ENCODE measurements at regions not wholly inside any gene's neighbourhood (a gene's known extent, or its start where the extent isn't known, plus 50 kb on each side); places are given as distances from the start of the nearest gene placed in this dataset.

DNA sequence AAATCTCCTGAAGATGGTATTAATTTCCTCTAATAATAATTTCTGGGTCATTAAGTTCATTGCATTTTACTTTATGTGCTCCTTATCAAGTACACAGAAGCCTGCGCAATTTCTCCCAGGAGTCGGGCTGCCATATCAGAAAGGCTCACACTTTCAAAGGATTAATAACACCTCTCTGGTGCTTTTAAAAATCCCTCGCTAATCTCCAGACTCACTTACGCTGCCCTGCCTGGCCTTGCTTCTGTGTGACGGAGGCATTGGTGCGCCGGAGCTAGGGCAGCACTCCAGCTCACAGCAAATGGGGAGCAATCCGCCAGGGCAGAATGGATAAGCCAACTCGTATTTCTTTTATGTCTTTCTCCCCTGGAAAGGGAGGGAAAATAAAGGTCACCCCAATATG lies 300.8 kb downstream of the EFNB2 start:
- no peak for TF ChIP-seq SUZ12 (IDR thresholded peaks at IDR 0.05; ENCODE audit: extremely low read depth, insufficient read depth, insufficient read length)
- TF ChIP-seq YY1 (IDR thresholded peaks at IDR 0.05; ENCODE audit: insufficient read depth, insufficient read length): no peak
